BLaER1 (cell line): ENCODE measurements at regions not wholly inside any gene's neighbourhood (a gene's known extent, or its start where the extent isn't known, plus 50 kb on each side); places are given as distances from the start of the nearest gene placed in this dataset.

Experiments used
- H3K27ac ChIP-seq: shearing (Covaris generic); formaldehyde crosslinking; 2 replicates; pipeline ENCODE4 v1.8.1; 2022
- H3K27me3 ChIP-seq: shearing (Covaris generic); formaldehyde crosslinking; 2 replicates; pipeline ENCODE4 v1.8.1; 2022
- H3K36me3 ChIP-seq: shearing (Covaris generic); formaldehyde crosslinking; 2 replicates; pipeline ENCODE4 v1.8.1; 2022
- H3K4me1 ChIP-seq: shearing (Covaris generic); formaldehyde crosslinking; 2 replicates; pipeline ENCODE4 v1.8.1; 2022
- H3K4me2 ChIP-seq: shearing (Covaris generic); formaldehyde crosslinking; 2 replicates; pipeline ENCODE4 v1.8.1; 2022
- H3K4me3 ChIP-seq: shearing (Covaris generic); formaldehyde crosslinking; 2 replicates; pipeline ENCODE4 v1.8.1; 2022
- H3K9ac ChIP-seq: shearing (Covaris generic); formaldehyde crosslinking; 2 replicates; pipeline ENCODE4 v1.8.1; 2022
- H3K9me3 ChIP-seq: shearing (Covaris generic); formaldehyde crosslinking; 2 replicates; pipeline ENCODE4 v1.8.1; 2022
- H4K20me1 ChIP-seq: shearing (Covaris generic); formaldehyde crosslinking; 2 replicates; pipeline ENCODE4 v1.8.1; 2022
- Cebpa-rat ChIP-seq: shearing (Covaris generic); IDR thresholded peaks from 2 replicates; pipeline ENCODE4 v1.8.1; 2022

DNA sequence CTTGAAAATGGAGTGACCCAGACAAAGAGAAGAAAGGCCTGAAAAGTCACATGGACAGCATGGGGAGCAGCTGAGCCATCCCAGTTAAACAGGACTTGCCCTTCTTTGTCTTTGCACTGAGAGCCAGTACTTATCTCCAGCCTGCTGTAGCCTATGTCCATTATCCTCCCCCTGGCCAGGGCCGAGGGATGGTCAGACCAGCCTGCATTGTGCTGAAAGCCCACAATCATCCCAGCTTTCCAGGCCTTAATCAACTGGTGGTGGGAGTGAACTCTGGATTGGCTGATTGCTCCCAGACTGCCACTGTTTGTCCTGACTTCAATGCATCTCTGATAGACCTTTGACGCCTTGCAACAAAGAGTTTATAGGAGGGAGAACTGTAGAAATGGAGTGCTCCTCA is 453.1 kb downstream of the EPHA5 start:
- Histone ChIP-seq H3K9ac (no peak overlapping the region), H3K27me3 (no peaks in the 10 kb centered on the region), H3K4me2 (no peak overlapping the region), H3K4me1 (no peaks in the 10 kb centered on the region), H3K36me3 (no peaks in the 10 kb centered on the region), H4K20me1 (no peaks in the 10 kb centered on the region), H3K27ac (no peak overlapping the region), H3K4me3 (no peak overlapping the region), H3K9me3 (no peaks in the 10 kb centered on the region)
- TF ChIP-seq Cebpa-rat: no peak

DNA sequence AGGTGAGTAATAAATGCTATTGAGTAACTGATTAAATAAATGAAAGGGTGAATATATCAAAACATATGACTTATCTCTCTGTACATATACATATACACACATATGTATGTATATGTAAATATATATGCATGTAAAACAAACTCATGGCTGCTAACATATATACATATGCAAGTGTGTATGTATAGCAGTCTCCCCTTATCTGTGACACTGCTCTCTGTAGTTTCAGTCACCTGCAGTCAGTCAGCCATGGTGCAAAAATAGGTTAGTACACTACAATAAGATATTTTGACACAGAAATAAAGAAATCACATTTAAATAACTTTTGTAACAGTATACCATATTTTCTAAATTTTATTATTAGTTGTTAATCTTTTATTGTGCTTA is 467.4 kb downstream of the EPHA5 start:
- H4K20me1 ChIP-seq: no peaks in the 10 kb centered on the region
- no peaks in the 10 kb centered on the region for H3K4me1 ChIP-seq
- no peak overlapping the region for H3K9ac ChIP-seq
- H3K4me2 ChIP-seq: no peak overlapping the region
- no peak overlapping the region for H3K27ac ChIP-seq
- no peak for TF ChIP-seq Cebpa-rat
- H3K4me3 ChIP-seq: no peak overlapping the region
- no peaks in the 10 kb centered on the region for H3K27me3 ChIP-seq
- no peaks in the 10 kb centered on the region for H3K9me3 ChIP-seq
- H3K36me3 ChIP-seq: no peaks in the 10 kb centered on the region

DNA sequence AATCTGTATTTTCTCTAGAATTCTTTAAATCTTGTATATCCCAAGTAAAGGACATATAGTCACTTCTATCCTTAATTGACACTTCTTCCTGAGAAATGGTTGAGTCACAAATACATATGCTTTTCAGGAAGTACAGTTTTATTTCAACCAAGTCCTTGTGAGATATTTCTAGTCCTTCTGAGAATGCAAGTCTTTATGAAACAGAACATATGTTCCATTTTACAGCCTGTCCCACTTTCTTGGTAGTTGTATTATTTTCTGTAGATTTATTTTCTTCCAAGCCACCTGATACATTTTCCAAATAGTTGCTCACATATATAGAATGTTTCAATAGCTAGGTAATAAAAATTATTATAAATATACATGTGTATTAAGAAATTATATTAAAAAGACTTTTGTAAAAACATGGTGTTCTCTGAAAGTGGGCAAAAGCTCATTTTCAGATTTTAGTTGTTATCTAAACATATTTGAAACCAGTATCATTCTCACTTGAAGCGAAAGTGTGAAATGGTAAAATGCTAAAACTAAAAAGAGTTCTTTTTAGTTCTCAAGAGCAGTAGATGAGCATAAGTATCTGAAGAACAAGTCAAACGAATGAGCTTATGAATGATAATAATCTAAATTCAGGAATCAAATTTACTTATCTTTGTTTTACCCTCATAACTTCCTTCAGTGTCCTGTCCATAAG is 468.0 kb downstream of the EPHA5 start:
- Histone ChIP-seq H3K36me3 (no peaks in the 10 kb centered on the region), H3K27ac (no peak overlapping the region), H3K9ac (no peak overlapping the region), H4K20me1 (no peaks in the 10 kb centered on the region), H3K4me3 (no peak overlapping the region), H3K4me2 (no peak overlapping the region), H3K9me3 (no peaks in the 10 kb centered on the region), H3K4me1 (no peaks in the 10 kb centered on the region), H3K27me3 (no peaks in the 10 kb centered on the region)
- TF ChIP-seq Cebpa-rat: no peak

DNA sequence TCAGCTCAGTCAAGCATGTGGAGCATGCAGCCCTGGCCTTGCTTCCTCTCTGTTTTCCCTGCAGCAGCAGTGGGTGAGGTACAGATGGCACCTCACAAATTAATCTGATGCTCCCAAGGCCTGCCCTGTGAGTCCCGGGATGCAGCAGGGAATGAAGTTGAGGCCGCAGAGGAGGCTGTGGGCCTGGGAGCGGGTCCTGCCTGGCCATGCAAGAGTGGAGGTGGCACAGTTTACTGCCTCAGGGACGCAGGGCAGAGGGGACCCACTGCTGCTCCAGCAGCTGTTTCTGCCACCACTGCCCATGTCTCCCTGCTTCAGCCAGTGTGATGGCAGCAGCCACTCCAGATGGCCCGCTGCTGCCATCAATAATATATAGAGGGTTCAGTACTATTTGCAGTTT is 474.6 kb downstream of the EPHA5 start:
- Histone ChIP-seq H3K27ac (no peak overlapping the region), H3K27me3 (no peaks in the 10 kb centered on the region), H3K9me3 (no peaks in the 10 kb centered on the region), H3K9ac (no peak overlapping the region), H3K4me2 (no peak overlapping the region), H3K4me3 (no peak overlapping the region), H3K36me3 (no peaks in the 10 kb centered on the region), H4K20me1 (no peaks in the 10 kb centered on the region), H3K4me1 (no peaks in the 10 kb centered on the region)
- no peak for TF ChIP-seq Cebpa-rat

DNA sequence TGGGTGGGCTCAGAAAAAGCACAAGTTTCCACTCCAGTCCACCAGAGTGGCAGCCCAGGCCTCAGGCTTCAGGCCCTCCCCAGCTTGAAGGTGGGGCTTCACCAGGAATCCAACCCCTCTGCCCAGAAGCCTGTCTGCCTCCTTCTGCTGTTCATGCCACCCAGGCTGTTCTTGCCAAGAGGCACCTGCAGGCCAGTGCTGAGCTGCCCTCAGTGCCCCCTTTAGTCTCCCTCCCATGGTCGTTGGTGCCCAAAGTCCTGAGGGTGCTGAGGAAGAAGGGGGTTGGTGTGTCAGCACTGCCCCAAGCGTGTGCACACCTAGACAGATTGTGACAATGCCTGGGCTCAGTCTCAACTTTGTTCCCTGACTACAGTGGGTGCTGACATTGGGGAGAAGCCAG is 475.3 kb downstream of the EPHA5 start:
- no peak overlapping the region for H3K9ac ChIP-seq

DNA sequence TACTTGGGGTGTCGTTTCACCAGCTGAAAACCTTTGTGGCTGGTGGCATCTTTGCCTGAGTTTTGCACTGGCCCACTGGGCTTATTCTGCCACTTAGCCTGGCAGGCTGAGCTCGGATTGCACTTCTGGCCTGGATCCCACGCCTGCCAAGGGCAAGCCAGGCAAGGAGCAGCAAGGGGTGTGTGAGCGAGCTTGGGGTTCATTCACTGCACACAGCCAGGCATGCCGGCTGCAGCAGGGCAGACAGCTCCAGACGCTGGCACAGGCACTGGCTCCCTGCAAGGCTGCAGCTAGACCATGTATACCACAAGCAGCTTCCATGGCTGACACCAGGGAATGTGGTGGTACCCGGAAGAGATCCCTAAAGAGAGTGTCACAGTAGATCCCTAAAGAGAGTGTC is 476.3 kb downstream of the EPHA5 start:
- Histone ChIP-seq H3K4me1 (no peaks in the 10 kb centered on the region), H3K9me3 (no peaks in the 10 kb centered on the region), H4K20me1 (no peaks in the 10 kb centered on the region), H3K27ac (no peak overlapping the region), H3K27me3 (no peaks in the 10 kb centered on the region), H3K4me2 (no peak overlapping the region), H3K4me3 (no peak overlapping the region), H3K36me3 (no peaks in the 10 kb centered on the region), H3K9ac (no peak overlapping the region)
- TF ChIP-seq Cebpa-rat: no peak

More for the DNA sequence above, 475.3 kb downstream of the EPHA5 start:
- H4K20me1 ChIP-seq: no peaks in the 10 kb centered on the region
- H3K27me3 ChIP-seq: no peaks in the 10 kb centered on the region
- H3K27ac ChIP-seq: no peak overlapping the region
- H3K4me2 ChIP-seq: no peak overlapping the region
- no peak overlapping the region for H3K4me3 ChIP-seq
- no peak for TF ChIP-seq Cebpa-rat
- H3K9me3 ChIP-seq: no peaks in the 10 kb centered on the region
- H3K36me3 ChIP-seq: no peaks in the 10 kb centered on the region
- H3K4me1 ChIP-seq: no peaks in the 10 kb centered on the region

DNA sequence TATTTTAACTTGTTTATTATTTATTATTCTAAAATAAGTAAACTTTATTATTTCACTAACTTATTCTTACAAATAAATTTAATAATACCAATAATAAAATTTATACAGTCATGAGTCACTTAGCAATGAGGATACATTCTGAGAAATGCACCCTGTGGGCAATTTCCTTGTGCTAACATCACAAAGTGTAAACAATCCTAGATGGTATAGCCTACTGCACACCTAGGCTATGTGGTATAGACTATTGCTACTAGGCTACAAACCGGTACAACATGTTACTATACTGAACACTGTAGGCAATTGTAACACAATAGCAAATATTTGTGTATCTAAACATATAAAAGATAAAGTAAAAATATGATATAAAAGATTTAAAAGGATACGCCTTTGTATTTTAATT is 479.5 kb downstream of the EPHA5 start:
- no peak for TF ChIP-seq Cebpa-rat
- no peak overlapping the region for H3K4me2 ChIP-seq
- H4K20me1 ChIP-seq: no peaks in the 10 kb centered on the region
- H3K27ac ChIP-seq: no peak overlapping the region
- no peaks in the 10 kb centered on the region for H3K4me1 ChIP-seq
- no peaks in the 10 kb centered on the region for H3K9me3 ChIP-seq
- no peak overlapping the region for H3K4me3 ChIP-seq
- H3K27me3 ChIP-seq: no peaks in the 10 kb centered on the region
- H3K9ac ChIP-seq: no peak overlapping the region
- H3K36me3 ChIP-seq: no peaks in the 10 kb centered on the region

DNA sequence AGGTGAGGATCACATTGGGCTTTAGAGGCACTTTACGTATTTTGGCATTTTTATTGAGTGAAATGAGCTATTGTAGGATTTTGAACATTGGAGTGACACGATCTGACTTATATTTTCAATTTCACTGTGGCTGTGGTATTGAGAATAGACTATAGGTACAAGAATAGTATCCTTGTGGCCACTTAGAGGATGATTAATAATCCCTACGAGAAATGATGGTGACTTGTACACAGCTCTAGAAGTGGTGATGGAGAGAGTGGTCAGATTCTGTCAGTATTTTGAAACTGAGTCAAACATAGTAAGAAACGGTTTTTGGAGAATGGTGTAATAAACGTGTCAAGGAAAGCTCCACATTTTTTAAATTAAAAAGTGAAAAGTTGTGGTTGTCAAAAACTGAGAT is 494.7 kb downstream of the EPHA5 start:
- Histone ChIP-seq H3K4me1 (no peaks in the 10 kb centered on the region), H3K36me3 (no peaks in the 10 kb centered on the region), H3K27me3 (no peaks in the 10 kb centered on the region), H3K4me2 (no peak overlapping the region), H4K20me1 (no peaks in the 10 kb centered on the region), H3K9me3 (no peaks in the 10 kb centered on the region), H3K27ac (no peak overlapping the region), H3K4me3 (no peak overlapping the region), H3K9ac (no peak overlapping the region)
- TF ChIP-seq Cebpa-rat: no peak

DNA sequence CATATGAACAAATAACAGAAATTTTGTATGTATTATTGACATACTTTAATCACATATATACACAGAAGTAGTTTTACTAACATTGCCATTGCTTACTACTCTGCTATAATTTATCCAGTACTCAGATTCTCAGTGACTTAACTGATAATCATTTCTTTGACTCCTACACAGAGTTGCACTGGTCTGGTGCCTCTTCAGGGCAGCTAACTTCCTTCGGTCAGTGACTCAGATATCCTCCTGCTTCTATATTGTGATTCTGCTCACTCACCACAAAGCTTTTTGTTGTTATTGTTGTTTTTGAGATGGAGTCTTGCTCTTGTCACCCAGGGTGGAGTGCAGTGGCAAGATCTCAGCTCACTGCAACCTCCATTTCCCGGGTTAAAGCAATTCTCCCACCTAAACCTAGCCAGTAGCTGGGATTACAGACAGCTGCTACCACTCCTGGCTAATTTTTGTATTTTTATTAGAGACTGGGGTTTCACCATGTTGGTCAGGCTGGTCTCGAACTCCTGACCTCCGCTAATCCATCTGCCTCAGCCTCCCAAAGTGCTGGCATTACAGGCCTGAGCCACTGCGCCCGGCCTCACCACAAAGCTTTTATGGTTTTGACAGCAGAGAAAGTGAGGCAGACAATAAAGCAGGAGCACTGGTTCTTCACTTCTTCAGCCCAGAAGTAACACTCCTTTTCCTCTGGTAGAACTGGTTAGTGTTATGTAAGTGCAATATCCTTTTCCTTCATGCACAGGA is 499.3 kb downstream of the EPHA5 start:
- no peak for TF ChIP-seq Cebpa-rat
- Histone ChIP-seq H4K20me1 (no peaks in the 10 kb centered on the region), H3K27me3 (no peaks in the 10 kb centered on the region), H3K4me3 (no peak overlapping the region), H3K27ac (no peak overlapping the region), H3K4me1 (no peaks in the 10 kb centered on the region), H3K9ac (no peak overlapping the region), H3K36me3 (no peaks in the 10 kb centered on the region), H3K4me2 (no peak overlapping the region), H3K9me3 (no peaks in the 10 kb centered on the region)

DNA sequence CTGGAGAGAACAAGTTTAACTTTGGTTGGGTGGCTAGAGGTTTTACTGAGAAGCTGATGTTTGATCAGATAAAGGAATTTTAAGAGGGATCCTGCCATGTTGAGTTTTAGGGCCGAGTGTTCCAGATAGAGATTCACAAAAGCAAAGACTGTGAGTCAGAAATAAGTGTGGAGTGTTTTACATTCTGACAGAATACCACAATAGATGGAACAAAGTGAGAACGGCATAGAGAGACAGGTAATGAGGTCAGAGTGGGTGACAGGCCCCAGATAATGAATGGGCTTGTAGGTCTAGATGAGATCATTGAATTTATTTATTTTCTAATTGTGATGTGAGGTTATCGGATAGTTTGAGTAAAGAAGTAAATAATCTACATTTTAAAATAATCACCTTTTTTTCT is 502.6 kb downstream of the EPHA5 start:
- Histone ChIP-seq H3K4me2 (no peak overlapping the region), H3K9me3 (no peaks in the 10 kb centered on the region), H3K27me3 (no peaks in the 10 kb centered on the region), H3K4me3 (no peak overlapping the region), H3K4me1 (no peaks in the 10 kb centered on the region), H3K9ac (no peak overlapping the region), H4K20me1 (no peaks in the 10 kb centered on the region), H3K36me3 (no peaks in the 10 kb centered on the region), H3K27ac (no peak overlapping the region)
- no peak for TF ChIP-seq Cebpa-rat
